ENCODE measurements at regions not wholly inside any gene's neighbourhood (a gene's known extent, or its start where the extent isn't known, plus 50 kb on each side); places are given as distances from the start of the nearest gene placed in this dataset.

DNA sequence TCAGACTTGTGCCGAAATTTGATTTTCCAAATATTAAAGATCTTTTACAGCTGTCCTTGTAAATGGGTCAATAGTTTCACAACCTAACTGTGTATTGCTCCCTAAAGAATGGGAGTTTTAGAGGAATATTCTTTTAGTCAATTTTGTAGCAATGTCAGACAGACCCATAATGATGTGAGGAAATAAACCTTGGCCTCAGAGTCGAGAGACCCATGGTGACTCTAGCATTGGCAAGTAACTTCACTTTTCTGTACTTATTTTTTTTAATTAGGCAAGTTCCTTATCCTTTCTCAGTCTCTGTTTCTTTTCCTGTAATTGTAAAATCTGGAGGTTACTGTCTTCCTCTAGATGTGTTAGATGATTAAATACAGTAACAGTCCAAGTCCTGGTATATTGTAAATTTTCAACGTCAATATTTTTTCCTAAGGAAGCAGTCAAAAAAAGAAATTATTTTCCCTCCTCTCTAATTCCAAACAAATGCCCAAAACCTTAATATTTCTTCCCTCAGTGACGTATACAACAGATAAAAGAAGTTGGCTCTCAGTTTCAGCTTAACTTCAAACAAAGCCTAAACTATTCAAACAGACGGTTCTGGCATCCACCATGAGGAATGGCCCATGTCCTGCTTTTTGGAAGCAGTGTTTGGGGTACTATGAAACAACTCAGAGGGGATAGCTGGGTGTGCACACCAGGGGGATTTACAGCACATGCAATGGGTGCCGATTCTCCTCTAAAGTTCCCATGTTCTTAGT lies 466.7 kb downstream of the TNS1 start:
- H3K27me3 ChIP-seq (ENCODE audit: control insufficient read depth, insufficient read depth, low read length) = no peaks in the 10 kb centered on the region
- H3K36me3 ChIP-seq (ENCODE audit: control insufficient read depth, insufficient read depth, low read length) = no peaks in the 10 kb centered on the region
- no peak overlapping the region for H3K4me3 ChIP-seq (ENCODE audit: low read length)
- no peaks in the 10 kb centered on the region for H3K9me3 ChIP-seq (ENCODE audit: control insufficient read depth, low read depth, low read length)
- no peak for DNase-seq
- 61% methylated on average over 3 of the region's 6 CpGs for WGBS (ENCODE audit: insufficient coverage, low lambda C conversion rate)
- peaks cover 7% of the 10 kb centered on the region for H3K4me1 ChIP-seq (ENCODE audit: control insufficient read depth, insufficient read depth, low read length)
- no peak overlapping the region for H3K27ac ChIP-seq (ENCODE audit: low read length)

DNA sequence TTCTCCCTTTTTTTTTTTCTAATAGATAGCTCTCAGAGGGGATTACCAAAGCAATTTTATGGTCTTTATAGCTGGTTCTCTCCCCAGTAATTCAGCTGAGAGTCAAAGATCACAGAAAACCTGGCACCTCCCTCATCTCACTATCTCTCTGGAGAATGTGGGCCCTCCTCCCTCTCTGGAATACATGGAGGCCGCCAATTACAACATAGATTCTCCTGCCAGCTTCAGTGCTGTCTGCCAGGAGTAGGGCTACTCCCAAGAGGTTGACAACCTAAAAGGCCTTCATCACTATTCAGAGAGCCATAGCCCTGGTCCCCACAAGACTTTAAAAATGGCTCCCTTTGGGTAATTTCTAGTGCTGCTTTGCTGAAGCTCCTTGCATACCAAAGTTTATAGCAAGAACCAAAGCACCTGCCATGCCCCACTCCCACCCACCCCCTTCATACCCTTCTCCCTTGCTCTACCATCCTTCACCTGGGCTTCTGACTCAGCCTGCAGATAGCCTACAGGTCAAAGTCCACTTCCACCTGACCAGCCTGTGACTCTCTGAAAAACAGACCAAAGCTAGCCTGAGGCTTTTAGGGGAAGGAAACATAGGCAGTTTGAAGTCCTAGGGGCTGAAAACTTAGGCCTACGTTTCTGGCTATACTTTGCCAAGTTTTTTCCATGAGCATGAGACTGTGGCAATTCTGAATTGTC lies 472.3 kb downstream of the TNS1 start:
- Histone ChIP-seq H3K27me3 (ENCODE audit: control insufficient read depth, insufficient read depth, low read length) (no peaks in the 10 kb centered on the region), H3K9me3 (ENCODE audit: control insufficient read depth, low read depth, low read length) (no peaks in the 10 kb centered on the region), H3K36me3 (ENCODE audit: control insufficient read depth, insufficient read depth, low read length) (no peaks in the 10 kb centered on the region), H3K27ac (ENCODE audit: low read length) (peak overlapping the region; percentile 72), H3K4me1 (ENCODE audit: control insufficient read depth, insufficient read depth, low read length) (peaks cover 20% of the 10 kb centered on the region), H3K4me3 (ENCODE audit: low read length) (no peak overlapping the region)
- no CpG with 5 or more reads among the region's 2 CpGs for WGBS (ENCODE audit: insufficient coverage, low lambda C conversion rate)
- peak; percentile 69 to 79 for DNase-seq

DNA sequence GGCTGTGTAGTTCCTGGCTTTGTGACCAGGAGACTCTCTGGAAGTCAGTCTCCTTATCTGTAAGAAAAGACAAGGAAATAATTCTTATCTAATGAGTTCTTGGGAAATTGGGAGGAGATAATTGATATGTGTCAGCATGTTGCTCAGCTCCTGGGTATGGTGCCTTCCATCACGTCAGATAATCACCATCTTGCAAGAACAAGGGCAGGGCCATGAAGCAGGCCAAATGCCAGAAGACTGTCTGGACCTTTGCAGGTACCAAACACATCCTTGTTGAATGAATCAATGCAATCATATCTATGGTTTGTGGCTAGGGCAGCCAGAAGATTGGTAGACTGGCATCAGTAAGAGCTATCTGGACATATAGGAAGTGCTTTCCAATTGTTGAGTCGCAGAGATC lies 473.5 kb downstream of the TNS1 start:
- Histone ChIP-seq H3K36me3 (ENCODE audit: control insufficient read depth, insufficient read depth, low read length) (no peaks in the 10 kb centered on the region), H3K4me3 (ENCODE audit: low read length) (no peak overlapping the region), H3K9me3 (ENCODE audit: control insufficient read depth, low read depth, low read length) (no peaks in the 10 kb centered on the region), H3K27ac (ENCODE audit: low read length) (peak overlapping the region; percentile 68), H3K4me1 (ENCODE audit: control insufficient read depth, insufficient read depth, low read length) (peaks cover 20% of the 10 kb centered on the region), H3K27me3 (ENCODE audit: control insufficient read depth, insufficient read depth, low read length) (no peaks in the 10 kb centered on the region)
- WGBS (ENCODE audit: insufficient coverage, low lambda C conversion rate) = no CpG with 5 or more reads among the region's 2 CpGs
- DNase-seq = peak in 1 of 2 donors; percentile 25

DNA sequence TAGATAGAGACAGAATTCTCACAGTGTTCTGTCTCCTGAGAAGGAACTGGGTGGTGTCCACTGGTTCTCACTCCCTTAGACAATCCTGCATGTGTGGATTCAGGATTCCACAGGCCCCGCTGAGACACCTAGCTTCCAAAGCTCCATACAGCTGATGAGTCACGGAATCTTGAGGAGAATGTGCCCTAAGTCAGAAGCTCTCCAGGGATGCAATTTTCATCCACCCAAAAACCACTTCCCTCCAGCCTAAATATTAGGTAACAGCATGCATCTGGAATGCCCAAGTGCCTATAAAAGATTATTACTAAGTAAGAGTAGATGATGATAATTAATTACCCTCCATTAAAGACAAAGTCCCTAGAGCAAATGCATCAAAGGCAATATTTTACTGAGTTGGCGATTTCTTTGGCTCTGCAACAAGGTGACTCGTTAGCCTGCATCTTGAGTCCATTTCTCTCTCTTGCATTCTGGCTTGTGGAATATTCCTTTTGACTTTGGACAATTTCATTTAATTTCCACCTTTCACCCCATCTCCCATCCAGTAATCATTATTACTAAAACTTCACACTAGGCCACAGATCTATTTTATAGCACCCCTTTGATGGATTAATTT lies 475.1 kb downstream of the TNS1 start:
- no peaks in the 10 kb centered on the region for H3K9me3 ChIP-seq (ENCODE audit: control insufficient read depth, low read depth, low read length)
- H3K4me1 ChIP-seq (ENCODE audit: control insufficient read depth, insufficient read depth, low read length) = peaks cover 20% of the 10 kb centered on the region
- no peaks in the 10 kb centered on the region for H3K36me3 ChIP-seq (ENCODE audit: control insufficient read depth, insufficient read depth, low read length)
- no peak overlapping the region for H3K4me3 ChIP-seq (ENCODE audit: low read length)
- DNase-seq = no peak
- H3K27me3 ChIP-seq (ENCODE audit: control insufficient read depth, insufficient read depth, low read length) = peaks cover 2% of the 10 kb centered on the region
- 100% methylated on average over 1 of the region's 4 CpGs for whole genome bisulfite sequencing (ENCODE audit: insufficient coverage, low lambda C conversion rate)
- no peak overlapping the region for H3K27ac ChIP-seq (ENCODE audit: low read length)

DNA sequence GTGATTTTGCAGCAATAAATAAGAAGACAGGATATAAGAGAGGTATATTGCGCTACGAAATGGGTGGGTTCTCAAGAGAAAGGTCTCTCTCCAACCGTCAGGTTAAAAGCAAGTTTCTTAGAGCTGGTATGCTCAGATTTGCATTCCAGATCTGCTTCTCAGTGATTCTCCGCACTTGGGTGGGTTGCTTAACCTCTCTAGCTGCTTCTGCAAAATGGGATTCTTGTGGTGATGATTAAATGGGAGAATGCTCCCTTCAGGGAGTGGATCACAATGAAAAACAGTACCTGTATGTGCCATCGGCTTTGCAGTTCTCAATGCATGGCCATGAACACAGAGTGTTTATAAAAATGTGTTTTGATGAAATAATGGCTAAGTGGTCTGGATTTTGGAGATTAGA lies 477.7 kb downstream of the TNS1 start:
- Histone ChIP-seq H3K4me3 (ENCODE audit: low read length) (no peak overlapping the region), H3K27me3 (ENCODE audit: control insufficient read depth, insufficient read depth, low read length) (peaks cover 2% of the 10 kb centered on the region), H3K36me3 (ENCODE audit: control insufficient read depth, insufficient read depth, low read length) (no peaks in the 10 kb centered on the region), H3K9me3 (ENCODE audit: control insufficient read depth, low read depth, low read length) (no peaks in the 10 kb centered on the region), H3K27ac (ENCODE audit: low read length) (no peak overlapping the region), H3K4me1 (ENCODE audit: control insufficient read depth, insufficient read depth, low read length) (peaks cover 8% of the 10 kb centered on the region)
- WGBS (ENCODE audit: insufficient coverage, low lambda C conversion rate) = 100% methylated on average over 1 of the region's 5 CpGs
- DNase-seq = no peak

DNA sequence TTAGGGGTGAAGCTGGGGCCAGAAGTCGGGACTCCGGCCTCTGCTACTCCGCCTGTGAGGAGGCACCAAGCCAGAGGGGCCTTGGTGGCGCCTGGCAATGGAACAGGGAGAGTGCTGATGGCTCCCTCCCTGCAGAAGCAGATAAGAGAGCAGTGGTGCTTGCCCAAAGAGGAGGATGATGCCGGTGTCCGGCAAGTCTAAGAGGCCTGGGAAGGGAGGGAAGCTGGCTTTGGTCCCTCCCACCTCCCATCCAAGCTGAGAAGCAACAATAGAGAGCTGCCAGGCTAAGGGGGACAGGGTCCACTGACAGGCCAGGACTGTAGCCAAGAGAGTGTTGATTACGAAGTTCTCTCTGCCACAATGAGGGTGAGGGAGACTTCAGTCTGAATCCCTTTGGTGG lies 479.5 kb downstream of the TNS1 start:
- no CpG with 5 or more reads among the region's 7 CpGs for WGBS (ENCODE audit: insufficient coverage, low lambda C conversion rate)
- no peaks in the 10 kb centered on the region for H3K36me3 ChIP-seq (ENCODE audit: control insufficient read depth, insufficient read depth, low read length)
- H3K27ac ChIP-seq (ENCODE audit: low read length) = no peak overlapping the region
- H3K27me3 ChIP-seq (ENCODE audit: control insufficient read depth, insufficient read depth, low read length) = peaks cover 2% of the 10 kb centered on the region
- H3K4me1 ChIP-seq (ENCODE audit: control insufficient read depth, insufficient read depth, low read length) = no peaks in the 10 kb centered on the region
- H3K4me3 ChIP-seq (ENCODE audit: low read length) = no peak overlapping the region
- no peak for DNase-seq
- H3K9me3 ChIP-seq (ENCODE audit: control insufficient read depth, low read depth, low read length) = no peaks in the 10 kb centered on the region

DNA sequence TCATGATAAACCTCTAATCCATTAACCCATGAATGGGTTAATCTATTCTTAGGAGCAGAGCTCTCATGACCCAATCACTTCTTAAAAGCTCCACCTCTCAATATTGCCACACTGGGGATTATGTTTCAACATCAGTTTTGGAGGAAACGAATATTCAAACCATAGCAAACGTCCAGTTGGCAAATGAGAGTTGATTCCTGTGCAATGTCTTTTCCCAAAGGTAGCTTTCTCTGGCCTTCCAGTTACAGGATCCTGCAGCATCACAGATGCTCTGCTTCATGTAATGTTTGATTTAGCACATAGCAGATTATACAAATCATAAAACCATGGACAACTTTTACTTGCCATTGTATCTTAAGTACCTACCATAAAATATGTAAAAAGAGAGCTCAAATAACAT lies 481.0 kb downstream of the TNS1 start:
- no peak overlapping the region for H3K4me3 ChIP-seq (ENCODE audit: low read length)
- H3K36me3 ChIP-seq (ENCODE audit: control insufficient read depth, insufficient read depth, low read length) = no peaks in the 10 kb centered on the region
- no peak overlapping the region for H3K27ac ChIP-seq (ENCODE audit: low read length)
- peaks cover 2% of the 10 kb centered on the region for H3K27me3 ChIP-seq (ENCODE audit: control insufficient read depth, insufficient read depth, low read length)
- no CpG with 5 or more reads among the region's 2 CpGs for WGBS (ENCODE audit: insufficient coverage, low lambda C conversion rate)
- H3K4me1 ChIP-seq (ENCODE audit: control insufficient read depth, insufficient read depth, low read length) = no peaks in the 10 kb centered on the region
- H3K9me3 ChIP-seq (ENCODE audit: control insufficient read depth, low read depth, low read length) = no peaks in the 10 kb centered on the region
- DNase-seq = no peak

DNA sequence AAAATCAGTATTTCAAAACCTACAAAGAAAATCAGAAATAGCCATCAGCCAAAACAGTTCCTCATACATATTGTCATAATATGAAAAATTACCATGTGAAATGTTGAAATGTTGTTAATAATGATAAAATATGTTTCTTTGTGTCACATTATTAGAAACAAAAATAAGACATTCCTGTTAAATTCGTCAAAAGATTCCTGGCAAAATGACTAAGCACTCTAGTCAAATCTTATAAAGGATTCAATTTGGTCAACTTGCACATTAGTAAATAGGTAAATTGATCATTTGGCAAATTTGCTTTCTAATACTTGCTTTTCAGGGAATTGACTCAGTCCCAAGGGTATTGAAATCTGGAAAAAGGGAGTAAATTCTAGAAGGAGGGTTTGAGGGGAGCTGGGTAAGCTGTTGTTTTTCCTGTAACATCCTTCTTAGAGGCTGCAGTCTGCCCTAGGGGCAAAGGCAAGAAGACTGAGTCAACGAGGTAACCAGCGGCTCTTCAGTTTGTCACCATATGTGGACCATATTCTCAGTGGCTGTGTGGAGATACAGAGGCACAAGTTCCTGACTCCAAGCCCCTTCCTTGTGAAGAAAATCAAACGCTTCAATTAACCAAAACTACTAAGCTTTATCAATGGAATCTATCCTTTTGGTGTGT lies 482.3 kb downstream of the TNS1 start:
- Histone ChIP-seq H3K27me3 (ENCODE audit: control insufficient read depth, insufficient read depth, low read length) (peaks cover 2% of the 10 kb centered on the region), H3K4me1 (ENCODE audit: control insufficient read depth, insufficient read depth, low read length) (no peaks in the 10 kb centered on the region), H3K9me3 (ENCODE audit: control insufficient read depth, low read depth, low read length) (no peaks in the 10 kb centered on the region), H3K27ac (ENCODE audit: low read length) (no peak overlapping the region), H3K4me3 (ENCODE audit: low read length) (no peak overlapping the region), H3K36me3 (ENCODE audit: control insufficient read depth, insufficient read depth, low read length) (no peaks in the 10 kb centered on the region)
- 100% methylated on average over 1 of the region's 4 CpGs for whole genome bisulfite sequencing (ENCODE audit: insufficient coverage, low lambda C conversion rate)
- DNase-seq = no peak

DNA sequence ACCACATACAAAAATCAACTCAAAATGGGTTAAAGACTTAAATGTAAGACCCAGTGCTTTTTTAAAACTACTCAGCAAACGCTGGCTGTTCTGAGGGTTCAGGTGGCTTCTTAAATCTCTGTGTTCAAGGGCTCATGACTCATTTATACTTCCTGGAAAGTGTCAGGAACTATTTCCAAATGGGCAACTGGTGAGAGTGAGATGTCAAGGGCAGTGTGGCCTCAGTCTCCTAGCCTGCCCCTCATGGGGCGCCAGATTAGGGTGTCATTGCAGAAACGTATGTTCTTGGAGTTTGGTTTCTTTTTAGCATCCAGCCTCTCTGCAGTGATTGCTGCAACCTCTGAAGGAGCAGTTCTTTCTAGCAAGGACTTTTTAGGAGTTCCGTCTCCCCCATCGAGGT lies 485.4 kb downstream of the TNS1 start:
- no peaks in the 10 kb centered on the region for H3K36me3 ChIP-seq (ENCODE audit: control insufficient read depth, insufficient read depth, low read length)
- H3K9me3 ChIP-seq (ENCODE audit: control insufficient read depth, low read depth, low read length) = no peaks in the 10 kb centered on the region
- WGBS (ENCODE audit: insufficient coverage, low lambda C conversion rate) = no CpG with 5 or more reads among the region's 5 CpGs
- no peak overlapping the region for H3K4me3 ChIP-seq (ENCODE audit: low read length)
- no peaks in the 10 kb centered on the region for H3K4me1 ChIP-seq (ENCODE audit: control insufficient read depth, insufficient read depth, low read length)
- no peak for DNase-seq
- H3K27ac ChIP-seq (ENCODE audit: low read length) = no peak overlapping the region
- no peaks in the 10 kb centered on the region for H3K27me3 ChIP-seq (ENCODE audit: control insufficient read depth, insufficient read depth, low read length)

DNA sequence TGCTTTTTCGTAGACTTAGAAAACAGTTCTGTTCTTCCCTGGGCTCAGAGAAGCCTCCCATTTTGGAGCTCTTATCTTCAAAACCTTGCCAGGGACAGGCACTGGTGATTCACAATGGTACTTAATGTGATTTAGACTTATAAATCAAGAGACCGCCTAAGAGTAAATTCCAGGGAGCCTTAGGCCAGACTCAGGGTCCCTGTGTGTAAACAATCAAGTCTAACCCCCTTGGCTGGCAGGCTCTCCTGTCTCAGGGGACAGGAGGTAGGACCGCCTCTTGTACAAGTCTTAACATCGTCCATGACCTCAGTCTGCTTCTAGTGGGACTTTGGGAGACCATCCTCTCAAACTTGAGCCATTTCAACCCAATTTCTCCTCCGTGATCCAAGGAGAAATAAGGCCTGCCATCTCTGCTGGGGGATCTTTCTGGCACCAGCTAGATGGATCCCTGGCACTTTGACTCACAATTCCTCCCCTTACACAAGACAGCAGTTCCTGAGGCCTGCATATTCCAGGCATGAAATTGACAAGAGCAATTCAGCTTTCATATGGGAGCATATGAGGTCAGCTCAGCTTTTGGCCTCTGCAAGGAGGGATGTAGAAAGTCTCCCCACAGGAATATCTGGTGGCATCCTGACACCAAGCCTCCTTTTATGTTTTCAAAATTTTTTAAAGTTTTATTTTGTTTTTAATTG lies 487.0 kb downstream of the TNS1 start:
- no peak for DNase-seq
- H3K27ac ChIP-seq (ENCODE audit: low read length) = no peak overlapping the region
- H3K9me3 ChIP-seq (ENCODE audit: control insufficient read depth, low read depth, low read length) = no peaks in the 10 kb centered on the region
- 100% methylated on average over 1 of the region's 5 CpGs for WGBS (ENCODE audit: insufficient coverage, low lambda C conversion rate)
- H3K36me3 ChIP-seq (ENCODE audit: control insufficient read depth, insufficient read depth, low read length) = no peaks in the 10 kb centered on the region
- H3K4me3 ChIP-seq (ENCODE audit: low read length) = no peak overlapping the region
- H3K27me3 ChIP-seq (ENCODE audit: control insufficient read depth, insufficient read depth, low read length) = no peaks in the 10 kb centered on the region
- H3K4me1 ChIP-seq (ENCODE audit: control insufficient read depth, insufficient read depth, low read length) = peaks cover 3% of the 10 kb centered on the region

Measured in large intestine (tissue), 3 donors.